Endodermal cell (in vitro differentiated cells): ENCODE measurements at regions not wholly inside any gene's neighbourhood (a gene's known extent, or its start where the extent isn't known, plus 50 kb on each side); places are given as distances from the start of the nearest gene placed in this dataset.

Experiments
- DNase-seq: peaks from one replicate; pipeline ENCODE4 v3.0.0-alpha.2; 2017
- H3K27ac ChIP-seq: 2 replicates; pipeline ENCODE4 v1.5.1; 2013; ENCODE audit warnings: mild to moderate bottlenecking, low read depth, low read length, moderate library complexity
- H3K27me3 ChIP-seq: 2 replicates; pipeline ENCODE4 v1.6.1; 2013; ENCODE audit warnings: mild to moderate bottlenecking, low read length, moderate library complexity; ENCODE audit not compliant: insufficient read depth, control insufficient read depth, poor library complexity, severe bottlenecking
- H3K36me3 ChIP-seq: 2 replicates; pipeline ENCODE4 v1.7.0; 2013; ENCODE audit warnings: mild to moderate bottlenecking, low read length, moderate library complexity; ENCODE audit not compliant: control insufficient read depth, insufficient read depth
- H3K4me1 ChIP-seq: one replicate; pipeline ENCODE4 v1.7.0; 2013; ENCODE audit warnings: low read length; ENCODE audit not compliant: control insufficient read depth, insufficient read depth
- H3K4me3 ChIP-seq: 2 replicates; pipeline ENCODE4 v1.5.1; 2013; ENCODE audit warnings: mild to moderate bottlenecking, low read length, moderate library complexity
- H3K9ac ChIP-seq: 2 replicates; pipeline ENCODE4 v1.6.1; 2013; ENCODE audit warnings: mild to moderate bottlenecking, low read length, moderate library complexity; ENCODE audit not compliant: poor library complexity, severe bottlenecking; ENCODE audit errors: extremely low read depth
- H3K9me3 ChIP-seq: 2 replicates; pipeline ENCODE4 v1.6.1; 2013; ENCODE audit warnings: mild to moderate bottlenecking, low read length, moderate library complexity; ENCODE audit not compliant: control insufficient read depth
- H3K27ac Mint-ChIP-seq: 2 replicates; pipeline ENCODE4 v1.8.0; 2020; ENCODE audit warnings: mixed read lengths
- H3K27me3 Mint-ChIP-seq: 2 replicates; pipeline ENCODE4 v1.8.0; 2021; ENCODE audit warnings: mild to moderate bottlenecking, mixed read lengths; ENCODE audit not compliant: insufficient read depth
- H3K36me3 Mint-ChIP-seq: 2 replicates; pipeline ENCODE4 v1.8.0; 2020; ENCODE audit warnings: low read depth, mixed read lengths
- H3K4me1 Mint-ChIP-seq: 2 replicates; pipeline ENCODE4 v1.8.0; 2020; ENCODE audit warnings: mixed read lengths
- H3K4me3 Mint-ChIP-seq: 2 replicates; pipeline ENCODE4 v1.8.0; 2020; ENCODE audit warnings: mild to moderate bottlenecking, moderate library complexity, mixed read lengths
- H3K9me3 Mint-ChIP-seq: 2 replicates; pipeline ENCODE4 v1.8.0; 2020; ENCODE audit warnings: mild to moderate bottlenecking, mixed read lengths
- CTCF ChIP-seq: fragments of 200-600 bp; sonication (generic); conservative IDR thresholded peaks from 2 replicates; pipeline ENCODE4 v1.5.0; 2021; ENCODE audit warnings: antibody characterized with exemption, mild to moderate bottlenecking
- WGBS, 2 experiments: methylation state at CpG; one replicate each; pipeline versions ENCODE4 v1.1.5 to v1.1.7; 2013; ENCODE audit warnings: missing lambda C conversion rate in 2 of 2, mixed read lengths in 1 of 2; ENCODE audit not compliant: insufficient coverage in 1 of 2, insufficient read length in 1 of 2; 5-methylcytosine and 5-hydroxymethylcytosine counted together

- Mint-ChIP-seq H3K9me3 (peaks cover 10% of the 10 kb centered on the region), H3K27ac (no peak overlapping the region), H3K4me3 (no peak overlapping the region), H3K36me3 (no peaks in the 10 kb centered on the region), H3K4me1 (peaks cover 4% of the 10 kb centered on the region), H3K27me3 (peaks cover 3% of the 10 kb centered on the region)
- no peak for TF ChIP-seq CTCF
- Histone ChIP-seq H3K9ac (no peak overlapping the region), H3K36me3 (no peaks in the 10 kb centered on the region), H3K4me1 (no peaks in the 10 kb centered on the region), H3K27ac (no peak overlapping the region), H3K27me3 (no peaks in the 10 kb centered on the region), H3K9me3 (no peaks in the 10 kb centered on the region), H3K4me3 (no peak overlapping the region)
- DNase-seq: no peak
- WGBS, 2 experiments: 91 to 93% methylated on average over 4 to 6 of the region's 6 CpGs
Observed at GRCh38 chr2:234189786-234190300, 139.3 kb downstream of the SPP2 start.

- WGBS, 2 experiments: 66 to 84% methylated on average over 5 of the region's 5 CpGs
- H3K4me3 Mint-ChIP-seq: no peak overlapping the region
- Histone ChIP-seq H3K36me3 (no peaks in the 10 kb centered on the region), H3K27ac (no peak overlapping the region), H3K27me3 (no peaks in the 10 kb centered on the region), H3K4me1 (no peaks in the 10 kb centered on the region), H3K4me3 (no peak overlapping the region), H3K9me3 (no peaks in the 10 kb centered on the region), H3K9ac (no peak overlapping the region)
- DNase-seq: no peak
- H3K4me1 Mint-ChIP-seq: peaks cover 4% of the 10 kb centered on the region
- H3K27ac Mint-ChIP-seq: no peak overlapping the region
- H3K36me3 Mint-ChIP-seq: no peaks in the 10 kb centered on the region
- H3K27me3 Mint-ChIP-seq: peaks cover 2% of the 10 kb centered on the region
- H3K9me3 Mint-ChIP-seq: peaks cover 10% of the 10 kb centered on the region
- TF ChIP-seq CTCF: peak; percentile 47
Observed at GRCh38 chr2:234189230-234189629, 138.7 kb downstream of the SPP2 start.

GRCh38 chr2:234187646-234188174 is 137.2 kb downstream of the SPP2 start:
- Histone ChIP-seq H3K4me3 (no peak overlapping the region), H3K27me3 (no peaks in the 10 kb centered on the region), H3K9me3 (no peaks in the 10 kb centered on the region), H3K27ac (no peak overlapping the region), H3K36me3 (no peaks in the 10 kb centered on the region), H3K4me1 (no peaks in the 10 kb centered on the region), H3K9ac (no peak overlapping the region)
- H3K27me3 Mint-ChIP-seq: peaks cover 5% of the 10 kb centered on the region
- peaks cover 4% of the 10 kb centered on the region for H3K4me1 Mint-ChIP-seq
- no peak for DNase-seq
- TF ChIP-seq CTCF: no peak
- no peaks in the 10 kb centered on the region for H3K36me3 Mint-ChIP-seq
- H3K9me3 Mint-ChIP-seq: peaks cover 7% of the 10 kb centered on the region
- no peak overlapping the region for H3K4me3 Mint-ChIP-seq
- 94 to 100% methylated on average over 2 of the region's 2 CpGs for WGBS, 2 experiments
- H3K27ac Mint-ChIP-seq: no peak overlapping the region
